LNCaP clone FGC (cell line): ENCODE measurements at regions not wholly inside any gene's neighbourhood (a gene's known extent, or its start where the extent isn't known, plus 50 kb on each side); places are given as distances from the start of the nearest gene placed in this dataset.

ENCODE experiments used
- DNase-seq: peaks from one replicate; pipeline ENCODE4 v3.0.0-alpha.2; 2011; ENCODE audit warnings: low read depth
- H3K4me3 ChIP-seq: 2 replicates; pipeline ENCODE4 v1.5.1; 2011; ENCODE audit warnings: mild to moderate bottlenecking, low read depth, low read length, control low read depth
- TF ChIP-seq, protein P1 (sequence below): IDR thresholded peaks from 2 replicates; pipeline ENCODE4 v1.5.1; 2012; ENCODE audit warnings: mild to moderate bottlenecking; ENCODE audit not compliant: control insufficient read depth, insufficient read depth; ENCODE audit errors: extremely low read depth

- H3K4me3 ChIP-seq, result no peak overlapping the region
- DNase-seq, result no peak
- TF ChIP-seq, protein P1, sequence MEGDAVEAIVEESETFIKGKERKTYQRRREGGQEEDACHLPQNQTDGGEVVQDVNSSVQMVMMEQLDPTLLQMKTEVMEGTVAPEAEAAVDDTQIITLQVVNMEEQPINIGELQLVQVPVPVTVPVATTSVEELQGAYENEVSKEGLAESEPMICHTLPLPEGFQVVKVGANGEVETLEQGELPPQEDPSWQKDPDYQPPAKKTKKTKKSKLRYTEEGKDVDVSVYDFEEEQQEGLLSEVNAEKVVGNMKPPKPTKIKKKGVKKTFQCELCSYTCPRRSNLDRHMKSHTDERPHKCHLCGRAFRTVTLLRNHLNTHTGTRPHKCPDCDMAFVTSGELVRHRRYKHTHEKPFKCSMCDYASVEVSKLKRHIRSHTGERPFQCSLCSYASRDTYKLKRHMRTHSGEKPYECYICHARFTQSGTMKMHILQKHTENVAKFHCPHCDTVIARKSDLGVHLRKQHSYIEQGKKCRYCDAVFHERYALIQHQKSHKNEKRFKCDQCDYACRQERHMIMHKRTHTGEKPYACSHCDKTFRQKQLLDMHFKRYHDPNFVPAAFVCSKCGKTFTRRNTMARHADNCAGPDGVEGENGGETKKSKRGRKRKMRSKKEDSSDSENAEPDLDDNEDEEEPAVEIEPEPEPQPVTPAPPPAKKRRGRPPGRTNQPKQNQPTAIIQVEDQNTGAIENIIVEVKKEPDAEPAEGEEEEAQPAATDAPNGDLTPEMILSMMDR, result no peak
Measured at GRCh38 chr6:145118224-145118623, 617.1 kb downstream of the EPM2A start.

- H3K4me3 ChIP-seq, result no peak overlapping the region
- no peak for DNase-seq
- TF ChIP-seq, protein P1, result no peak
Measured at GRCh38 chr6:145119081-145119480, 616.2 kb downstream of the EPM2A start.

GRCh38 chr6:145132709-145133108, 602.6 kb downstream of the EPM2A start:
- H3K4me3 ChIP-seq, result no peak overlapping the region
- DNase-seq, result no peak
- TF ChIP-seq, protein P1, result no peak

DNA sequence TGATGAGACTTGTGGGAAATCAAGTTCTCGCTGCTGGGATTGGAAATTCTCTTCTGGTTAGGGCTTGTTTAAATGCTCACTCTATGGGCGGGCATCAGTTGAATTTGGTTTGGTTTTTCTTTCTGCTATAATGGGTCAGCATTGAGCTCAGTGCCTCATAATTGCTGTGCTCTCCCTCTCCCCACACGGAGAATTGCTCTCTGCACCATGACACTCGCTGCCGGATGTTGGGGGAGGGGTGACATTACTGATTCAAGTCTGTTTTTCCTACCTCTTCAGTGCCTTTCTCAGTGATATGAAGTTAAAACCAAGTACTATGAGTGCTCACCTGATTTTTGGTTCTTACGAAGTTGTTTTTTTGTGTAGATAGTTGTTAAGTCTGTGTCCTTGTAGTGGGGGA, 599.6 kb downstream of the EPM2A start:
- no peak overlapping the region for H3K4me3 ChIP-seq
- TF ChIP-seq, protein P1, result no peak
- no peak for DNase-seq

DNA sequence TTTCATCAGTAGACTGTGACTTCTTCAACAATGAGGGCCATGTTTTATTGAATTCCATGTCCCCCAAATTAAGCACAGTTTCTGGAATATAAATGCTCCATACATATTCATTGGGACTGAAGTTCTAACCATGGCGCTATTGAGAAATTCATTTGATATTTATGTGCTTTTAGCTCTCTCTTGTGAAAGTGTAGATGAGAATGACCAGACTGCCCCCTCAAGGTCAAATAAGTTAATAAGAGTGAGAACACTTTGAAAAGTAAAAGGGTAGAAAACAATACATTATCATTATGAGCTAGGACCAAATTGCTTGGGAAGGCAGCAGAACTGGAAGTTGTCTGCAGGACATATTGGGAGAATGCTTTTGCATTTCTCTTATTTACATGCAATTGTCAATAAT, 597.9 kb downstream of the EPM2A start:
- DNase-seq, result no peak
- TF ChIP-seq, protein P1, result peak; percentile 40
- no peak overlapping the region for H3K4me3 ChIP-seq

DNA sequence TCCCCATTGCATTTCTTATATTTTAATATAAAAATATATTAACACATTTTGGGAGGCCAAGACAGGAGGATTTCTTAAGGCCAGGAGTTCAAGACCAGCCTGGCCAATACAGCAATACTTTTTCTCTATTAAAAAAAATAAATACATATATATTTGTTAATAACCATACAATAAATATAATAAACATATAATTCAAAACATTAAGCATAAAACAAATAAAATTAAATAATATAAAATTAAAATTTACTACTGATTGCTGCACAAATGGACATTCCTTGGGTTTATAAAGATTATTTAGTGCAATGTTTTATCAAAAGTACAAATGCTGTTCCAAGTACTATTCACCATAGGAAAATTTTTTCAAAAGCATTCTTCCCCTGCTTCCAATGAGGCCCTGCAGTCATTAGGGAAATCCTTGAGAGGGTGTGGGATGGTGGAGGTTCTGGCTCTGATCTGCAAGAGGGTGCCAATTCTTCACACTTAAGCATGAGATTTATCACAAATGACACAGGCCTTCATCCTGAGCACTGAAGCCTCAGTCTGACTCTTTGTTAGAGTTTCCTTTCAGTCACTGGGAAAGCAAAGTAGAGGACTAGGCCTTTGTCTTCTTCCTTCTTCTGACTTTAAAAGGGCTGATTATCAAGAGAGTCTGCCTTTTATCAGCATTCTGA, 596.7 kb downstream of the EPM2A start:
- DNase-seq, result no peak
- H3K4me3 ChIP-seq, result no peak overlapping the region
- TF ChIP-seq, protein P1, result no peak
